PFSK-1 (cell line): ENCODE measurements at regions not wholly inside any gene's neighbourhood (a gene's known extent, or its start where the extent isn't known, plus 50 kb on each side); places are given as distances from the start of the nearest gene placed in this dataset.

Source experiments
- POLR2AphosphoS5 ChIP-seq: IDR thresholded peaks from 2 replicates; pipeline ENCODE4 v1.6.1; 2012; ENCODE audit warnings: low read depth, mild to moderate bottlenecking, control low read depth, low read length, moderate library complexity
- SIN3A ChIP-seq: IDR thresholded peaks from 2 replicates; pipeline ENCODE4 v1.6.1; 2012; ENCODE audit warnings: mild to moderate bottlenecking, low read length, moderate library complexity, borderline replicate concordance; ENCODE audit not compliant: insufficient read depth

DNA sequence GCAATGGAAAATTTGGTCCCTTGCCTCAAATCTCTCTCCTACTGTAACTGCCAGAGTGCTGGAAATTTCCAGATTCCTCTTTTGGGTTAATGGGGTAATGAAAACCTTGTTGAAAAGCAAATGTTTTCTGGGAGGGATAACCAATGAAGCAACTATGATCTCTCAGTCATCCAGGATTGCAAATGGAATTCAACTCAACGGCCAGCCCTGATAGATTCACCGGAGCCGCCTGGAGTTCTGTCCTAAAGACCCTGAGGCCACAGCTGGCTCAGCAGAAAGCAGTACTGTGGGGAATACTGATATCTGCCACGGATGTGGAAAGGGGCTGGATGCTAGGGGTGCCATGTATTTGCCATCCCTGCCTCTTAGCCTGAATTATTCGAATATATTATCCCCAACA is 167.8 kb downstream of the NRP2 start:
- TF ChIP-seq POLR2AphosphoS5 (no peak), SIN3A (no peak)
